ENCODE measurements at regions not wholly inside any gene's neighbourhood (a gene's known extent, or its start where the extent isn't known, plus 50 kb on each side); places are given as distances from the start of the nearest gene placed in this dataset.

DNA sequence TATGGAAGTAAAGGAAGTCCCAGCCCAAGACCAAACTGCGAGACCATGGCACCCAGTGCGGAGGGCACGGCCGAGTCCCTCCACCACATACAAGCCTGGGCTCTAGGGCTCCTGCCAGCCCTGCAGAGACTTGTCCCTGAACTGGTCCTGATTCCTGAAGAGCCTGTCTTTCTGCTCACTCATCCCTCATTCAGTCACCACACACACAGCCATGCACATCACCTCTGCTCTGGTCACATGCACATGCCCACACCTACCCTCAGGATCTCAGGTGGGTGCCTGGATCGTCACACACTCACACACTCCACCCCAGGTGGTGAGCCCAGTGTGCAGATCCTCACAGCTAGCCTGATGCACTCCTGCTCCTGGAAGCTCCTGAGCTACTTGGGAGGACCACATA, 71.4 kb upstream of the LAPTM4A start:
- CTCF ChIA-PET: no interaction called here
- in situ Hi-C loops (cut with HindIII; ENCODE audit: low pct_unique_long_range_greater_than_20kb, low sequenced_read_pairs): no loop called here
- TF ChIP-seq, protein P1, sequence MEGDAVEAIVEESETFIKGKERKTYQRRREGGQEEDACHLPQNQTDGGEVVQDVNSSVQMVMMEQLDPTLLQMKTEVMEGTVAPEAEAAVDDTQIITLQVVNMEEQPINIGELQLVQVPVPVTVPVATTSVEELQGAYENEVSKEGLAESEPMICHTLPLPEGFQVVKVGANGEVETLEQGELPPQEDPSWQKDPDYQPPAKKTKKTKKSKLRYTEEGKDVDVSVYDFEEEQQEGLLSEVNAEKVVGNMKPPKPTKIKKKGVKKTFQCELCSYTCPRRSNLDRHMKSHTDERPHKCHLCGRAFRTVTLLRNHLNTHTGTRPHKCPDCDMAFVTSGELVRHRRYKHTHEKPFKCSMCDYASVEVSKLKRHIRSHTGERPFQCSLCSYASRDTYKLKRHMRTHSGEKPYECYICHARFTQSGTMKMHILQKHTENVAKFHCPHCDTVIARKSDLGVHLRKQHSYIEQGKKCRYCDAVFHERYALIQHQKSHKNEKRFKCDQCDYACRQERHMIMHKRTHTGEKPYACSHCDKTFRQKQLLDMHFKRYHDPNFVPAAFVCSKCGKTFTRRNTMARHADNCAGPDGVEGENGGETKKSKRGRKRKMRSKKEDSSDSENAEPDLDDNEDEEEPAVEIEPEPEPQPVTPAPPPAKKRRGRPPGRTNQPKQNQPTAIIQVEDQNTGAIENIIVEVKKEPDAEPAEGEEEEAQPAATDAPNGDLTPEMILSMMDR (IDR thresholded peaks at IDR 0.05): no peak
- TF ChIP-seq TCF7L2 (IDR thresholded peaks at IDR 0.05; ENCODE audit: low read depth, low read length): no peak
- no peak for TF ChIP-seq POLR2AphosphoS5 (IDR thresholded peaks at IDR 0.05; ENCODE audit: low read depth, low read length)
- no peak for TF ChIP-seq SIN3A (IDR thresholded peaks at IDR 0.05; ENCODE audit: borderline replicate concordance, insufficient read depth, low read depth, low read length)
- TF ChIP-seq, protein P2, sequence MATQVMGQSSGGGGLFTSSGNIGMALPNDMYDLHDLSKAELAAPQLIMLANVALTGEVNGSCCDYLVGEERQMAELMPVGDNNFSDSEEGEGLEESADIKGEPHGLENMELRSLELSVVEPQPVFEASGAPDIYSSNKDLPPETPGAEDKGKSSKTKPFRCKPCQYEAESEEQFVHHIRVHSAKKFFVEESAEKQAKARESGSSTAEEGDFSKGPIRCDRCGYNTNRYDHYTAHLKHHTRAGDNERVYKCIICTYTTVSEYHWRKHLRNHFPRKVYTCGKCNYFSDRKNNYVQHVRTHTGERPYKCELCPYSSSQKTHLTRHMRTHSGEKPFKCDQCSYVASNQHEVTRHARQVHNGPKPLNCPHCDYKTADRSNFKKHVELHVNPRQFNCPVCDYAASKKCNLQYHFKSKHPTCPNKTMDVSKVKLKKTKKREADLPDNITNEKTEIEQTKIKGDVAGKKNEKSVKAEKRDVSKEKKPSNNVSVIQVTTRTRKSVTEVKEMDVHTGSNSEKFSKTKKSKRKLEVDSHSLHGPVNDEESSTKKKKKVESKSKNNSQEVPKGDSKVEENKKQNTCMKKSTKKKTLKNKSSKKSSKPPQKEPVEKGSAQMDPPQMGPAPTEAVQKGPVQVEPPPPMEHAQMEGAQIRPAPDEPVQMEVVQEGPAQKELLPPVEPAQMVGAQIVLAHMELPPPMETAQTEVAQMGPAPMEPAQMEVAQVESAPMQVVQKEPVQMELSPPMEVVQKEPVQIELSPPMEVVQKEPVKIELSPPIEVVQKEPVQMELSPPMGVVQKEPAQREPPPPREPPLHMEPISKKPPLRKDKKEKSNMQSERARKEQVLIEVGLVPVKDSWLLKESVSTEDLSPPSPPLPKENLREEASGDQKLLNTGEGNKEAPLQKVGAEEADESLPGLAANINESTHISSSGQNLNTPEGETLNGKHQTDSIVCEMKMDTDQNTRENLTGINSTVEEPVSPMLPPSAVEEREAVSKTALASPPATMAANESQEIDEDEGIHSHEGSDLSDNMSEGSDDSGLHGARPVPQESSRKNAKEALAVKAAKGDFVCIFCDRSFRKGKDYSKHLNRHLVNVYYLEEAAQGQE (IDR thresholded peaks at IDR 0.05; ENCODE audit: insufficient read depth in 1 of 2, low read depth in 2 of 2, low read length in 1 of 2): no peak
- POLR2A ChIA-PET: no interaction called here
- H3K36me3 ChIP-seq (ENCODE audit: control insufficient read depth, insufficient read depth, low read length): no peaks in the 10 kb centered on the region
- intact Hi-C loops (cut with micrococcal nuclease; ENCODE audit: unreplicated experiment): no loop called here
- no peak overlapping the region for H3K27ac ChIP-seq (ENCODE audit: low read length)
- no peak for DNase-seq (ENCODE audit: low read depth, low spot score)
- no peaks in the 10 kb centered on the region for H3K4me1 ChIP-seq (ENCODE audit: control insufficient read depth, insufficient read depth, low read length)
- no peaks in the 10 kb centered on the region for H3K27me3 ChIP-seq (ENCODE audit: control insufficient read depth, insufficient read depth, low read length)
- BruUV-seq (replicated peaks): no TSS peak
- ATAC-seq: no peak
- no peak overlapping the region for H3K4me3 ChIP-seq (ENCODE audit: low read depth in 2 of 2, low read length in 2 of 2)
- H3K9me3 ChIP-seq (ENCODE audit: control insufficient read depth, insufficient read depth, low read depth, low read length): no peaks in the 10 kb centered on the region

DNA sequence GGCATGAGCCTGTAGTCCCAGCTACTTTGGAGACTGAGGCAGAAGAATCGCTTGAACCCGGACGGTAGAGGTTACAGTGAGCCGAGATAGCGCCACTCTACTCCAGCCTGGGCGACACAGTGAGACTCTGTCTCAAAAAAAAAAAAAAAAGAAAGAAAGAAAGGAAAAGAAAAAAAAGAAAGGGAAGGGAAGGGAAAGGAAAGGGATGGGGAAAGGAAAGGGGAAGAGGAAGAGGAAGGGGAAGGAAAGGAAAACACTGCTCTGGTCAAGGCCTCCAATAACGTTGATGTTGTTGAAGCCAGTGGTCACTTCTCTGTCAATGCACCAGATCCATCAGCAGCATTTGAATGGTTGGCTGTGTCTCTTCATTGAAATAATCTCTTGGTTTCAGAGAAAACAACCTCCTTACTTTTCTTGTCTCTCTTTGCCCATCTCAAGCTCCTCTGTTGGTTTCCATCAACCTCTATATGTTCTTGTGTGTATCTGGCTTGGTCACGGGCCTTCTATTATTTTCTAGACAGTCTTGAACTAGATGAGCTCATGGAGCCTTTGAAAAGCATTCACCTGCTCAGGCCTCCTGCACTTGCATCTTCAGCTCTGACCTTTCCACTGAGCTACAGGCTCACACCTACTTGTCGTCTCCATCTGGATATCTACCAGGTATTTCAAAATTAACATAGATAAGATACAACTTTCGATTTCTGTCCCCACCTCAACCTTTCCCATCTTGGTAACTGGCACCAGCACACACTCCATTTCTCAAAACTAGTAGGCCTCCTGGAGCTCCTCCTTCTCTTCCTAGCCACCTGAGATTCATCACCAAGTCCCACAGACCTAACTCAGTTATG, 69.4 kb upstream of the LAPTM4A start:
- Histone ChIP-seq H3K27me3 (ENCODE audit: control insufficient read depth, insufficient read depth, low read length) (no peaks in the 10 kb centered on the region), H3K9me3 (ENCODE audit: control insufficient read depth, insufficient read depth, low read depth, low read length) (no peaks in the 10 kb centered on the region), H3K36me3 (ENCODE audit: control insufficient read depth, insufficient read depth, low read length) (no peaks in the 10 kb centered on the region), H3K4me1 (ENCODE audit: control insufficient read depth, insufficient read depth, low read length) (no peaks in the 10 kb centered on the region), H3K27ac (ENCODE audit: low read length) (no peak overlapping the region), H3K4me3 (ENCODE audit: low read depth in 2 of 2, low read length in 2 of 2) (no peak overlapping the region)
- CTCF ChIA-PET: no interaction called here
- ATAC-seq (no peak), DNase-seq (ENCODE audit: low read depth, low spot score) (no peak)
- in situ Hi-C loops (cut with HindIII; ENCODE audit: low pct_unique_long_range_greater_than_20kb, low sequenced_read_pairs) (no loop called here), intact Hi-C loops (cut with micrococcal nuclease; ENCODE audit: unreplicated experiment) (no loop called here)
- POLR2A ChIA-PET: no interaction called here
- TF ChIP-seq, protein P2 (IDR thresholded peaks at IDR 0.05; ENCODE audit: insufficient read depth in 1 of 2, low read depth in 2 of 2, low read length in 1 of 2): no peak
- TF ChIP-seq SIN3A (IDR thresholded peaks at IDR 0.05; ENCODE audit: borderline replicate concordance, insufficient read depth, low read depth, low read length) (no peak), POLR2AphosphoS5 (IDR thresholded peaks at IDR 0.05; ENCODE audit: low read depth, low read length) (no peak), TCF7L2 (IDR thresholded peaks at IDR 0.05; ENCODE audit: low read depth, low read length) (no peak)
- TF ChIP-seq, protein P1 (IDR thresholded peaks at IDR 0.05): no peak
- BruUV-seq (replicated peaks): no TSS peak
